ENCODE measurements at regions not wholly inside any gene's neighbourhood (a gene's known extent, or its start where the extent isn't known, plus 50 kb on each side); places are given as distances from the start of the nearest gene placed in this dataset.

DNA sequence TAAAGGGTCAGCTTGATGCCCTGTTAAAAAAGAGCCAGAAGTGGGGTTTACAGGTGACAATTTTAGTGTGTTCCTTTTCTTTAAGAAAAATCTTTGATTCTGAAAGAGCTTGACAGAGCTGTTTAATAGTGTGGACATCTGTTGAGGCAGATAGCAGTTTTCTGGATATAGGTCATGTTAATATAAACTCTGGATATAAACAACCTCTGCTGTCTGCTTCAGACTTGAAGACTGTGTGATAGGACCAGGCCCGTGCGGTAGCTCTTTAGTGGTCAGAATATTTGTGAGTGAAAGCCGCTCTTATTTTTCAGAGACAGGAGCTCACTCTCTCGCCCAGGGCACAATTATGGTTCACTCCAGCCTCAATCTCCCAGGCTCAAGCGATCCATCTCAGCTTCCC is 439.9 kb upstream of the RGS6 start:
- Histone ChIP-seq H2AK5ac (ENCODE audit: low read depth, low read length) (no peak overlapping the region), H3K9ac (ENCODE audit: low read depth, low read length) (no peak overlapping the region), H3K27ac (ENCODE audit: insufficient read depth, low read length) (0 out of 2 replicates have a peak overlapping the region, but pooled peaks have one; percentile 8), H2BK5ac (ENCODE audit: low read depth, low read length, poor library complexity, severe bottlenecking) (no peak overlapping the region), H2AK9ac (replicated peaks; ENCODE audit: low read depth, low read length, poor library complexity) (no peak overlapping the region), H4K5ac (ENCODE audit: low read depth, low read length) (no peak overlapping the region), H3K79me1 (ENCODE audit: low read depth in 1 of 2, low read length in 2 of 2) (peaks cover 28 to 54% of the 10 kb centered on the region in 2 experiments), H3K23ac (ENCODE audit: low read depth, low read length) (no peak overlapping the region), H3K27me3 (ENCODE audit: control insufficient read depth, insufficient read depth, low read length) (no peaks in the 10 kb centered on the region), H3K14ac (replicated peaks; ENCODE audit: low read depth, low read length) (no peak overlapping the region), H3K36me3 (ENCODE audit: control insufficient read depth, insufficient read depth, low read length) (no peaks in the 10 kb centered on the region), H3K56ac (ENCODE audit: extremely low read depth, insufficient read depth, low read length) (no peak overlapping the region), H3K18ac (ENCODE audit: low read depth, low read length) (no peak overlapping the region), H2BK120ac (ENCODE audit: low read depth, low read length) (no peak overlapping the region), H2BK20ac (ENCODE audit: low read depth, low read length) (no peak overlapping the region), H4K8ac (ENCODE audit: low read depth in 2 of 2, low read length in 2 of 2) (0 out of 4 replicates have a peak overlapping the region, but pooled peaks of 1 of the 2 experiments have one; percentile 9), H3K4ac (ENCODE audit: low read depth, low read length) (no peak overlapping the region), H3K4me1 (ENCODE audit: control insufficient read depth, insufficient read depth, low read length) (peaks cover 18% of the 10 kb centered on the region), H4K91ac (ENCODE audit: insufficient read depth, low read depth, low read length) (no peak overlapping the region), H2BK15ac (ENCODE audit: low read depth, low read length) (no peak overlapping the region), H2AFZ (replicated peaks; ENCODE audit: low read length, poor library complexity) (no peak overlapping the region), H3K9me3 (ENCODE audit: control insufficient read depth, insufficient read depth, low read length) (peaks cover 3% of the 10 kb centered on the region; the same call in 1 of the 2 replicates), H3K4me2 (ENCODE audit: low read depth, low read length) (peak overlapping the region; percentile 67), H3K4me3 (ENCODE audit: insufficient read depth, low read depth, low read length) (no peak overlapping the region), H3K9me1 (ENCODE audit: insufficient read depth, low read length) (peaks cover 12% of the 10 kb centered on the region), H4K20me1 (ENCODE audit: insufficient read depth, low read length) (peaks cover 29% of the 10 kb centered on the region)
- intact Hi-C loops (cut with micrococcal nuclease): no loop called here
- WGBS, 2 experiments (ENCODE audit: extremely low coverage in 2 of 2, insufficient read length in 1 of 2): no CpG with 5 or more reads among the region's 5 CpGs
- ChIA-PET POLR2A (ENCODE audit: unreplicated experiment) (interaction anchor here (0.7 kb wide), 1 partner anchor 113 kb away, joined by 6 read pairs; no protein-coding TSS in a partner anchor), CTCF (interaction anchor here (0.6 kb wide), 1 partner anchor 100 kb away, joined by 5 read pairs; no protein-coding TSS in a partner anchor)
- TF ChIP-seq BHLHE40 (IDR thresholded peaks at IDR 0.05; ENCODE audit: low read depth, low read length) (peak; percentile 64; the same call in 1 of the 2 replicates), MXI1 (IDR thresholded peaks at IDR 0.05; ENCODE audit: borderline replicate concordance, low read depth, low read length) (no peak)
- peak; percentile 84 for DNase-seq
- dilution Hi-C loops (cut with HindIII; ENCODE audit: low sequenced_read_pairs, unreplicated experiment): no loop called here
- BruUV-seq (replicated peaks): no TSS peak
- peak; percentile 87 for ATAC-seq (ENCODE audit: low read depth)
- in situ Hi-C loops (cut with MboI; ENCODE audit: low sequenced_read_pairs): no loop called here
